ENCODE measurements at regions not wholly inside any gene's neighbourhood (a gene's known extent, or its start where the extent isn't known, plus 50 kb on each side); places are given as distances from the start of the nearest gene placed in this dataset.
A peak's percentile ranks its signal among the peaks of the same experiment; 100 is the strongest.

DNA sequence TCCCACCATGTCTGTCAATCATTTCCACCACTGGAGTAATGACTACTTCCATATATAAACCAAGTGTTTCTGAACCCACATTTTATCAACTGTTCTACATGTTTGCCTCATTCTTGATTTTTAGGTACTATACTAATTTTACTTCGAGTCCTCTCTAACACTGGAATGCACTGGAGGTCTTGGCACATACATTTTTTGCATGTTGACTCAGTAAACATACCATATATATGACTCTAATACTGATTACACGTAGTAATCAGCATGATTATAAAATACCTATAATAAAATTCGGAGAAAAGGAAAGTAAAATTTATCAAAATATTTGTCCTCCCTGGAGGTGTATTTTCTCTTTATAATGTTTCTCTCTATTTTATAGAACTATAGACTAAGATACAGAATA, 621.7 kb upstream of the NUDT12 start:
- H3K27ac Mint-ChIP-seq (ENCODE audit: unreplicated experiment) = no peak overlapping the region
- no peak for FAIRE-seq
- H3K79me2 ChIP-seq (ENCODE audit: insufficient read depth, low read length) = no peaks in the 10 kb centered on the region
- no peaks in the 10 kb centered on the region for H3K27me3 ChIP-seq (ENCODE audit: insufficient read depth, low read length)
- H3K4me3 Mint-ChIP-seq (ENCODE audit: unreplicated experiment) = no peak overlapping the region
- H3K9ac ChIP-seq (ENCODE audit: low read length) = no peak overlapping the region
- H3K27ac ChIP-seq (ENCODE audit: low read depth, low read length) = no peak overlapping the region
- no peak for DNase-seq (ENCODE audit: low read depth)
- no peaks in the 10 kb centered on the region for H3K27me3 Mint-ChIP-seq (ENCODE audit: low read depth, unreplicated experiment)
- peaks cover 13% of the 10 kb centered on the region for H3K9me3 Mint-ChIP-seq (ENCODE audit: unreplicated experiment)
- H3K36me3 ChIP-seq (ENCODE audit: insufficient read depth, low read length) = no peaks in the 10 kb centered on the region
- TF ChIP-seq, protein P1, sequence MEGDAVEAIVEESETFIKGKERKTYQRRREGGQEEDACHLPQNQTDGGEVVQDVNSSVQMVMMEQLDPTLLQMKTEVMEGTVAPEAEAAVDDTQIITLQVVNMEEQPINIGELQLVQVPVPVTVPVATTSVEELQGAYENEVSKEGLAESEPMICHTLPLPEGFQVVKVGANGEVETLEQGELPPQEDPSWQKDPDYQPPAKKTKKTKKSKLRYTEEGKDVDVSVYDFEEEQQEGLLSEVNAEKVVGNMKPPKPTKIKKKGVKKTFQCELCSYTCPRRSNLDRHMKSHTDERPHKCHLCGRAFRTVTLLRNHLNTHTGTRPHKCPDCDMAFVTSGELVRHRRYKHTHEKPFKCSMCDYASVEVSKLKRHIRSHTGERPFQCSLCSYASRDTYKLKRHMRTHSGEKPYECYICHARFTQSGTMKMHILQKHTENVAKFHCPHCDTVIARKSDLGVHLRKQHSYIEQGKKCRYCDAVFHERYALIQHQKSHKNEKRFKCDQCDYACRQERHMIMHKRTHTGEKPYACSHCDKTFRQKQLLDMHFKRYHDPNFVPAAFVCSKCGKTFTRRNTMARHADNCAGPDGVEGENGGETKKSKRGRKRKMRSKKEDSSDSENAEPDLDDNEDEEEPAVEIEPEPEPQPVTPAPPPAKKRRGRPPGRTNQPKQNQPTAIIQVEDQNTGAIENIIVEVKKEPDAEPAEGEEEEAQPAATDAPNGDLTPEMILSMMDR (IDR thresholded peaks at IDR 0.05; ENCODE audit: insufficient read depth, low read depth, low read length) = no peak
- no peak for TF ChIP-seq EZH2 (IDR thresholded peaks at IDR 0.05; ENCODE audit: insufficient read depth, low read length)
- H3K9me3 ChIP-seq (ENCODE audit: insufficient read depth, low read depth, low read length) = peaks cover 9% of the 10 kb centered on the region
- no peak overlapping the region for H3K4me3 ChIP-seq (ENCODE audit: insufficient read depth, low read depth, low read length)
- H4K20me1 ChIP-seq (ENCODE audit: insufficient read depth, low read length) = no peaks in the 10 kb centered on the region
- H3K4me1 Mint-ChIP-seq (ENCODE audit: low read depth, unreplicated experiment) = no peaks in the 10 kb centered on the region
- no peaks in the 10 kb centered on the region for H3K36me3 Mint-ChIP-seq (ENCODE audit: low read depth, unreplicated experiment)
- no peak overlapping the region for H2AFZ ChIP-seq (ENCODE audit: low read depth, low read length)
- no peak overlapping the region for H3K4me2 ChIP-seq (ENCODE audit: low read length)
- H3K4me1 ChIP-seq (ENCODE audit: insufficient read depth, low read length) = peaks cover 6% of the 10 kb centered on the region

DNA sequence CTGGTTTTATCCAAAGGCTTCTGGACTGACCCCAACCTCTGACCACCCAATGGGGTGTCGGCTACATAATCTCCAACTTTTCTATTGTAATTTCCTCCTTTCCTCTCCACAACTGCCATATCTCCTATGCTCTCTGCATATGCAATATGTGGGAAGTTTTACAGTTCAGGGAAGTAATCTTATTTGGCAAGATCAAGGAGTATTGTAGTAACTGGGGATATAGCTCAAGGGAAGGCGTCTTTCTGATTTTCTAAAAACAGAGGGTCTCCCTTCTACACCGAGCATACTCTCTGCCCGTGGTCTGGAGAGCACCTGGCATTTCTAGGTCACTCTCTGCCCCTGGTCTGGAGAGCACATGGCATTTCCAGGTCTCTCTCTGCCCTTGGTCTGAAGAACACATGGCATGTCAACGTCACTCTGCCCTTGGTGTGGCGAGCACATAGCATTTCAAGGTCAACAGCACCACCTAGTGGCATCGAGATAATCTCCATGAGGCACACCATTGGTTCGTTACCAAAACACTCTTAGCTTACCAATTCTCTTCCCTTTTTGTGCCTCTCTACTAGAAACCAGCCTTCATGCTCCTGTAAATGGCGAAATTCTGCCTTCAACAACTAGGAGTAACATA, 616.4 kb upstream of the NUDT12 start:
- no peak overlapping the region for H3K4me2 ChIP-seq (ENCODE audit: low read length)
- Mint-ChIP-seq H3K27ac (ENCODE audit: unreplicated experiment) (no peak overlapping the region), H3K9me3 (ENCODE audit: unreplicated experiment) (peaks cover 14% of the 10 kb centered on the region), H3K4me3 (ENCODE audit: unreplicated experiment) (no peak overlapping the region), H3K27me3 (ENCODE audit: low read depth, unreplicated experiment) (no peaks in the 10 kb centered on the region), H3K4me1 (ENCODE audit: low read depth, unreplicated experiment) (no peaks in the 10 kb centered on the region), H3K36me3 (ENCODE audit: low read depth, unreplicated experiment) (no peaks in the 10 kb centered on the region)
- no peak overlapping the region for H3K9ac ChIP-seq (ENCODE audit: low read length)
- H3K27me3 ChIP-seq (ENCODE audit: insufficient read depth, low read length) = no peaks in the 10 kb centered on the region
- H3K79me2 ChIP-seq (ENCODE audit: insufficient read depth, low read length) = no peaks in the 10 kb centered on the region
- no peaks in the 10 kb centered on the region for H3K4me1 ChIP-seq (ENCODE audit: insufficient read depth, low read length)
- no peaks in the 10 kb centered on the region for H3K36me3 ChIP-seq (ENCODE audit: insufficient read depth, low read length)
- peaks cover 3% of the 10 kb centered on the region for H3K9me3 ChIP-seq (ENCODE audit: insufficient read depth, low read depth, low read length)
- DNase-seq (ENCODE audit: low read depth) (peak; percentile 9), FAIRE-seq (no peak)
- no peak overlapping the region for H3K27ac ChIP-seq (ENCODE audit: low read depth, low read length)
- TF ChIP-seq, protein P1 (IDR thresholded peaks at IDR 0.05; ENCODE audit: insufficient read depth, low read depth, low read length) = peak; percentile 60
- TF ChIP-seq EZH2 (IDR thresholded peaks at IDR 0.05; ENCODE audit: insufficient read depth, low read length) = no peak
- H4K20me1 ChIP-seq (ENCODE audit: insufficient read depth, low read length) = no peaks in the 10 kb centered on the region
- no peak overlapping the region for H2AFZ ChIP-seq (ENCODE audit: low read depth, low read length)
- H3K4me3 ChIP-seq (ENCODE audit: insufficient read depth, low read depth, low read length) = no peak overlapping the region

DNA sequence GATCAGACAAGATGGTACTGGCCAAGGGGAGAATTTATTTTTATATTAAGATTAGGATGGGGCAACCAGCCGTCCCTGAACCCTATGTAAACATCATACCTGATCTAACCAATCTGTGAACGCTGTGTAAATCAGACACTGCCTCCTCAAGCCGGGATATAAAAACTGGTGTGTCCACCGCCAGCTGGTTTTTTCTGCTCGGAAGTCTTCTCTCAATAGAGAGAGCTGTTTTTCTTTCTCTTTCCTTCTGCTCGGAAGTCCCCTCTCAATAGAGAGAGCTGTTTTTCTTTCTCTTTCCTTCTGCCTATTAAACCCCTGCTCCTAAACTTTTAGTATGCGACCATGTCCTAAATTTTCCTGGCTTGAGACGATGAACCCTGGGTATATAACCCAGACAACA, 615.5 kb upstream of the NUDT12 start:
- H3K27me3 ChIP-seq (ENCODE audit: insufficient read depth, low read length) = no peaks in the 10 kb centered on the region
- no peak overlapping the region for H3K4me3 ChIP-seq (ENCODE audit: insufficient read depth, low read depth, low read length)
- no peaks in the 10 kb centered on the region for H3K36me3 ChIP-seq (ENCODE audit: insufficient read depth, low read length)
- H3K9me3 ChIP-seq (ENCODE audit: insufficient read depth, low read depth, low read length) = peaks cover 3% of the 10 kb centered on the region
- Mint-ChIP-seq H3K4me1 (ENCODE audit: low read depth, unreplicated experiment) (no peaks in the 10 kb centered on the region), H3K27me3 (ENCODE audit: low read depth, unreplicated experiment) (no peaks in the 10 kb centered on the region), H3K9me3 (ENCODE audit: unreplicated experiment) (peaks cover 14% of the 10 kb centered on the region), H3K36me3 (ENCODE audit: low read depth, unreplicated experiment) (no peaks in the 10 kb centered on the region), H3K4me3 (ENCODE audit: unreplicated experiment) (no peak overlapping the region), H3K27ac (ENCODE audit: unreplicated experiment) (no peak overlapping the region)
- no peaks in the 10 kb centered on the region for H3K79me2 ChIP-seq (ENCODE audit: insufficient read depth, low read length)
- no peak overlapping the region for H2AFZ ChIP-seq (ENCODE audit: low read depth, low read length)
- no peak for FAIRE-seq
- H3K4me1 ChIP-seq (ENCODE audit: insufficient read depth, low read length) = no peaks in the 10 kb centered on the region
- TF ChIP-seq, protein P1 (IDR thresholded peaks at IDR 0.05; ENCODE audit: insufficient read depth, low read depth, low read length) = no peak
- TF ChIP-seq EZH2 (IDR thresholded peaks at IDR 0.05; ENCODE audit: insufficient read depth, low read length) = no peak
- H3K4me2 ChIP-seq (ENCODE audit: low read length) = no peak overlapping the region
- no peak overlapping the region for H3K9ac ChIP-seq (ENCODE audit: low read length)
- DNase-seq (ENCODE audit: low read depth) = no peak
- no peaks in the 10 kb centered on the region for H4K20me1 ChIP-seq (ENCODE audit: insufficient read depth, low read length)
- H3K27ac ChIP-seq (ENCODE audit: low read depth, low read length) = no peak overlapping the region

All from astrocyte (in vitro differentiated cells and primary cell).